NCI-H526 (cell line): ENCODE measurements at regions not wholly inside any gene's neighbourhood (a gene's known extent, or its start where the extent isn't known, plus 50 kb on each side); places are given as distances from the start of the nearest gene placed in this dataset.

Experiments used
- DNase-seq, 2 experiments: peaks; one replicate each; lab custom pipeline; 2025; lab: John Stamatoyannopoulos, UW

- DNase-seq, result no peak
Observed at GRCh38 chr5:4817767-4818166, 322.4 kb upstream of the ADAMTS16 start.

GRCh38 chr5:4831325-4831724 lies 308.8 kb upstream of the ADAMTS16 start:
- DNase-seq, result no peak

- DNase-seq, result no peak
Observed at GRCh38 chr5:4832471-4832870, 307.7 kb upstream of the ADAMTS16 start.

GRCh38 chr5:4833104-4833738 lies 306.9 kb upstream of the ADAMTS16 start:
- peak in 1 of 2 experiments; percentile 1 for DNase-seq

- DNase-seq, result no peak
Observed at GRCh38 chr5:4837489-4838058, 302.6 kb upstream of the ADAMTS16 start.

- DNase-seq, result no peak
Observed at GRCh38 chr5:4845221-4845620, 294.9 kb upstream of the ADAMTS16 start.

- no peak for DNase-seq
Observed at GRCh38 chr5:4847766-4848165, 292.4 kb upstream of the ADAMTS16 start.

GRCh38 chr5:4855036-4855435 lies 285.1 kb upstream of the ADAMTS16 start:
- no peak for DNase-seq

- DNase-seq, result peak; percentile 27 to 32
Observed at GRCh38 chr5:4855880-4856279, 284.2 kb upstream of the ADAMTS16 start.

GRCh38 chr5:4857761-4858160 lies 282.4 kb upstream of the ADAMTS16 start:
- DNase-seq, result no peak

- no peak for DNase-seq
Observed at GRCh38 chr5:4859500-4860235, 280.5 kb upstream of the ADAMTS16 start.

- no peak for DNase-seq
Observed at GRCh38 chr5:4860631-4861030, 279.5 kb upstream of the ADAMTS16 start.

GRCh38 chr5:4862500-4862899 lies 277.6 kb upstream of the ADAMTS16 start:
- DNase-seq, result peak; percentile 60 to 73

- DNase-seq, result no peak
Observed at GRCh38 chr5:4866131-4866659, 273.9 kb upstream of the ADAMTS16 start.

GRCh38 chr5:4866817-4867216 lies 273.3 kb upstream of the ADAMTS16 start:
- DNase-seq, result no peak

- DNase-seq, result peak; percentile 30 to 83
Observed at GRCh38 chr5:4868140-4868735, 271.9 kb upstream of the ADAMTS16 start.

- no peak for DNase-seq
Observed at GRCh38 chr5:4873652-4874051, 266.5 kb upstream of the ADAMTS16 start.

GRCh38 chr5:4874097-4874496 lies 266.0 kb upstream of the ADAMTS16 start:
- DNase-seq, result no peak

- no peak for DNase-seq
Observed at GRCh38 chr5:4875942-4876341, 264.2 kb upstream of the ADAMTS16 start.

- no peak for DNase-seq
Observed at GRCh38 chr5:4876804-4877203, 263.3 kb upstream of the ADAMTS16 start.

GRCh38 chr5:4877579-4877978 lies 262.6 kb upstream of the ADAMTS16 start:
- no peak for DNase-seq

- no peak for DNase-seq
Observed at GRCh38 chr5:4879075-4879474, 261.1 kb upstream of the ADAMTS16 start.
